Common myeloid progenitor, CD34-positive (primary cell): ENCODE measurements at regions not wholly inside any gene's neighbourhood (a gene's known extent, or its start where the extent isn't known, plus 50 kb on each side); places are given as distances from the start of the nearest gene placed in this dataset.

Experiments used
- CTCF ChIA-PET: fragments of 350-600 bp; sonication (Branson Sonifier 250); formaldehyde crosslinking; loops from one replicate; lab custom pipeline; 2021; ENCODE audit warnings: antibody characterized with exemption; lab: Charles Lee
- POLR2A ChIA-PET: fragments of 350-600 bp; sonication (Branson Sonifier 250); formaldehyde crosslinking; loops from one replicate; lab custom pipeline; 2021; ENCODE audit warnings: antibody characterized with exemption; lab: Charles Lee
- DNase-seq, 3 donors: peaks; one replicate each; pipeline versions ENCODE4 v3.0.0 to v3.0.0-alpha.2; 2013
- H3K27ac ChIP-seq, 2 experiments: 1 replicate in 1 of 2; 2 replicates in 1 of 2; pipeline ENCODE4 v1.7.0; 2013; ENCODE audit warnings: inconsistent platforms in 2 of 2, low read length in 2 of 2, mild to moderate bottlenecking in 2 of 2, low read depth in 1 of 2, moderate library complexity in 1 of 2; ENCODE audit not compliant: severe bottlenecking in 2 of 2, insufficient read depth in 1 of 2, poor library complexity in 1 of 2
- H3K27me3 ChIP-seq, 5 experiments: replicated peaks in 2 of 5; 1 replicate in 3 of 5; 2 replicates in 2 of 5; pipeline versions ENCODE4 v1.6.1 to v1.7.0; 2013; ENCODE audit warnings: low read length in 4 of 5, mild to moderate bottlenecking in 2 of 5, moderate library complexity in 2 of 5, inconsistent platforms in 1 of 5; ENCODE audit not compliant: insufficient read depth in 5 of 5, control insufficient read depth in 4 of 5
- H3K36me3 ChIP-seq, 4 experiments: 1 replicate in 2 of 4; 2 replicates in 2 of 4; pipeline versions ENCODE4 v1.6.1 to v1.7.0; 2013; ENCODE audit warnings: low read length in 3 of 4, control low read depth in 1 of 4, mild to moderate bottlenecking in 1 of 4; ENCODE audit not compliant: control insufficient read depth in 4 of 4, insufficient read depth in 4 of 4
- H3K4me1 ChIP-seq, 4 experiments: 1 replicate in 3 of 4; 2 replicates in 1 of 4; pipeline versions ENCODE4 v1.6.1 to v1.7.1; 2013; ENCODE audit warnings: low read length in 3 of 4, mild to moderate bottlenecking in 3 of 4, control low read depth in 1 of 4, inconsistent platforms in 1 of 4, moderate library complexity in 1 of 4; ENCODE audit not compliant: control insufficient read depth in 4 of 4, insufficient read depth in 4 of 4; ENCODE audit errors: control extremely low read depth in 1 of 4
- H3K4me3 ChIP-seq, 7 experiments: 1 replicate in 4 of 7; 2 replicates in 3 of 7; pipeline versions ENCODE4 v1.5.1 to v1.7.0; 2013; ENCODE audit warnings: mild to moderate bottlenecking in 7 of 7, low read length in 6 of 7, moderate library complexity in 6 of 7, inconsistent platforms in 2 of 7, low read depth in 2 of 7, control low read depth in 1 of 7; ENCODE audit not compliant: insufficient read depth in 4 of 7, control insufficient read depth in 1 of 7; ENCODE audit errors: extremely low read depth in 1 of 7
- H3K9me3 ChIP-seq, 5 experiments: 1 replicate in 4 of 5; 2 replicates in 1 of 5; pipeline versions ENCODE4 v1.6.1 to v1.7.1; 2013; ENCODE audit warnings: low read length in 4 of 5, mild to moderate bottlenecking in 2 of 5, inconsistent platforms in 1 of 5, low read depth in 1 of 5, moderate library complexity in 1 of 5; ENCODE audit not compliant: control insufficient read depth in 4 of 5, insufficient read depth in 2 of 5; ENCODE audit errors: control extremely low read depth in 1 of 5
- WGBS: methylation state at CpG from one replicate; pipeline ENCODE4 v1.1.5; 2013; ENCODE audit not compliant: insufficient coverage; 5-methylcytosine and 5-hydroxymethylcytosine counted together

GRCh38 chr3:187802928-187803259 lies 57.6 kb upstream of the BCL6 start:
- over 99% methylated on average over 9 of the region's 9 CpGs for WGBS
- peaks cover 0 to 6% (median 0%) of the 10 kb centered on the region in 4 experiments for H3K4me1 ChIP-seq
- ChIA-PET CTCF (no interaction called here), POLR2A (no interaction called here)
- H3K4me3 ChIP-seq = no peak overlapping the region
- H3K27ac ChIP-seq = no peak overlapping the region
- H3K27me3 ChIP-seq = no peaks in the 10 kb centered on the region
- H3K36me3 ChIP-seq = no peaks in the 10 kb centered on the region
- H3K9me3 ChIP-seq = peaks cover 0 to 5% (median 0%) of the 10 kb centered on the region in 5 experiments
- DNase-seq = no peak

DNA sequence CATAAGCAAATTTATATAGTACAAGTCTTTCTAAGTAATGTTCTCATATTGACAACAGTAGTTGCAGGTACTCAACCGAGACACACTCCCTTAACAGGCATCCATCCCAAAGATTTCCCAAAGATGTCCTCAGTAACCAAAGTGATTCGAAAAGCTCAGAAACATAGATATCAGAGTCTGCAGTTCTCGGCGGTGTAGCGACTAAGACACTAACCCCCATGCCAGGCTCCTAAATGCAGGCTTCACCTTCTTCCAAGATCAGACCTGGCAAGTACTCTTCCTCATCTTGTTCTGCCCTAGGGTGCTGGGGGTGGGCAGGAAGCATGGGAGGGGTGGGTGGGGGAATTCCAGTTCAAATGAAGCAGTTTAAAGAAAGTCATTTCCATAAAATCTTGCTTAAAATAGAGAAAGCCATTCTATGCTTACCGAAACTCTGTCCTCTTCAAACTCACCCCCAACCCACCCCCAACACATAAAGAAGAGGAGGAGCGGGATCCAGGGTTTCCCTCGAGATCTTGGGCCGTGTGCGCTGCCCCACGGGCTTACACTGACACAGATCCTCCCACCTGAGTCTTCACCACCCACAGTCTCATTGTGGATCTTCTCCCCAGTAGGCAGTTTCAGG lies 59.0 kb upstream of the BCL6 start:
- WGBS = 100% methylated on average over 2 of the region's 11 CpGs
- Histone ChIP-seq H3K27me3 (no peaks in the 10 kb centered on the region), H3K4me3 (no peak overlapping the region), H3K27ac (no peak overlapping the region), H3K36me3 (no peaks in the 10 kb centered on the region), H3K4me1 (peaks cover 0 to 4% (median 0%) of the 10 kb centered on the region in 4 experiments), H3K9me3 (peaks cover 0 to 5% (median 0%) of the 10 kb centered on the region in 5 experiments)
- ChIA-PET POLR2A (no interaction called here), CTCF (no interaction called here)
- DNase-seq = no peak

- Histone ChIP-seq H3K9me3 (peaks cover 0 to 5% (median 0%) of the 10 kb centered on the region in 5 experiments), H3K36me3 (no peaks in the 10 kb centered on the region), H3K4me3 (no peak overlapping the region), H3K27ac (no peak overlapping the region), H3K4me1 (peaks cover 0 to 4% (median 0%) of the 10 kb centered on the region in 4 experiments), H3K27me3 (no peaks in the 10 kb centered on the region)
- 98% methylated on average over 7 of the region's 7 CpGs for WGBS
- no peak for DNase-seq
- CTCF ChIA-PET = no interaction called here
- POLR2A ChIA-PET = no interaction called here
These were observed 59.5 kb upstream of the BCL6 start for GRCh38 chr3:187804745-187805121.

DNA sequence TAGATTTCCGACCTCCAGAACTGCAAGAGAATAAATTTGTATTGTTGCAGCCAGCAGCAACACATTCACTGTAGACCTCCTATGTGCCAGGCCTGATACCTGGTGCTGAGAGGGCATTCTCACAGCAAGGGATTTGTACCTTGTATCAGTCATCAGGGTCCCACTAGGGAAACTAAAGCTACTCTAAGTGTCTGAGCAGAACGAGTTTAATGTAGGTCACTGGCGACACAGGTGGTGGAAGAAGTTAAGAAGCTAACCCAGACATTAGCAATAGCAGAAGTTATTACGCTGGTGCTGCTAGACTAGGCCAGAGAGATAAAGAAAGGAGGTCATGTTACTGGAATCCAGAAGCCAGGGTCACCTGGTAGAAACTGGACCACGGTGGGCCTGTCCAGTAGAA lies 60.5 kb upstream of the BCL6 start:
- DNase-seq = no peak
- Histone ChIP-seq H3K36me3 (no peaks in the 10 kb centered on the region), H3K4me3 (no peak overlapping the region), H3K4me1 (peaks cover 0 to 4% (median 0%) of the 10 kb centered on the region in 4 experiments), H3K27ac (no peak overlapping the region), H3K9me3 (peaks cover 0 to 5% (median 0%) of the 10 kb centered on the region in 5 experiments), H3K27me3 (no peaks in the 10 kb centered on the region)
- ChIA-PET CTCF (no interaction called here), POLR2A (no interaction called here)
- WGBS = 98% methylated on average over 5 of the region's 5 CpGs

DNA sequence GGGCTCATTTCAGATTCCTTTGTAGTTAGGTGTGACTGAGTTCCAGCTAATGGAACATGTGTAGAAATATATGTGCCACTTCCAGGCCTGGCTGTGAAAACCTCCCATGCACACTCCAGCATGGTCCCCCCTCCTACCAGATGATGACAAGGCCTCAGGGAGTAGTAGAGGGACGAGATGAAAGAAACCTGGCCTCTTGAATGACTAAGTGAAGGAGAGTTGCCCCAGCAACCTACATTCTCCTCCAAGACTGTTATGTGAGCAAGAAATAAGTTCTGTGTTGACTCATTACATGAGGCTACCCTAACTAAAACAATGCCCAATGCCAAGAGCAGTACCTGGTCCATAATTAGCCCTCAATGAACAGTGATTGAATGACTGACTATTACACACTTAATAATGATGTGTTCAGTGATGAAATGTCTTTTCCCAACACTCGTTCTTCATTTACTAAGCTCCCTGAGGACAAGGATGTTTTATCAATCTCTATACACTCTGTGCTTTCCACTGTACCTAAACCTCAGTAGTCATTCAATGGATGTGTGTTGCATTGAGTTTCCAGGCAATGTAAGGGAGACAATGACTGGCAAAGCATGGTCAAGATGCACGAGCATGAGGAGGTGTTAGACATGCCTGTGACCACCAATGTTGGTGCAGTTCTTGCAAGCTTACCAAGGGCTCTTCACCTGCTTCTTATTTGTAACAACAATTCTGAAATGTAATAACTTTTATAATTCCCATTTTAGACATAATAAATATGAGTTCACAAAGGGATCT lies 62.0 kb upstream of the BCL6 start:
- ChIA-PET POLR2A (no interaction called here), CTCF (interaction anchor here (1.1 kb wide), 1 partner anchor 7 kb away, joined by 4 read pairs; no protein-coding TSS in a partner anchor)
- WGBS = 100% methylated on average over 1 of the region's 3 CpGs

GRCh38 chr3:187808527-187808895 lies 63.2 kb upstream of the BCL6 start:
- no peaks in the 10 kb centered on the region for H3K4me1 ChIP-seq
- POLR2A ChIA-PET = no interaction called here
- DNase-seq = no peak
- no peaks in the 10 kb centered on the region for H3K36me3 ChIP-seq
- no peaks in the 10 kb centered on the region for H3K27me3 ChIP-seq
- peak overlapping the region in 1 of 7 experiments; percentile 9 for H3K4me3 ChIP-seq
- no peak overlapping the region for H3K27ac ChIP-seq
- H3K9me3 ChIP-seq = peaks cover 0 to 5% (median 0%) of the 10 kb centered on the region in 5 experiments
- CTCF ChIA-PET = no interaction called here
- WGBS = 96% methylated on average over 3 of the region's 3 CpGs

More for the DNA sequence above, 62.0 kb upstream of the BCL6 start:
- no peaks in the 10 kb centered on the region for H3K4me1 ChIP-seq
- H3K9me3 ChIP-seq = peaks cover 0 to 5% (median 0%) of the 10 kb centered on the region in 5 experiments
- H3K27ac ChIP-seq = no peak overlapping the region
- H3K36me3 ChIP-seq = no peaks in the 10 kb centered on the region
- no peak overlapping the region for H3K4me3 ChIP-seq
- no peaks in the 10 kb centered on the region for H3K27me3 ChIP-seq
- DNase-seq = no peak

DNA sequence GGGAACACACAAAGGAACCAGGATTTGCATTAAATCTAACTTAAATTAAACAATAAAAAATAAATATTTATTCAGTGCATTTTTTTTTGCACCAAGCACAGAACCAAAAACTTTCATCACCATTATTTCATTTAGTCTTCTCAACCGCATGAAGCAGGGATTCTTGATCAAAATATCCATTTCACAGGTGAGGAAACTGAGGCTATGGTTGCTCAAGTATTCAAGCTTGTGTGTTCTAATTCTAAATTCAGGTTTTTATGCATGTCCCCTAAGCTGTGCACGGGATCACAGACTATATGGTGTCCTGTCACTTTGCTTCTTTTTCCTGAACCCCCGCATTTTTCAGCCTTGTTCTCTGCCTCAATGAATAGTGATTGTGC lies 64.3 kb upstream of the BCL6 start:
- no peak for DNase-seq
- CTCF ChIA-PET = interaction anchor here (0.8 kb wide), 1 partner anchor 11 kb away, joined by 3 read pairs; no protein-coding TSS in a partner anchor
- peaks cover 0 to 5% (median 0%) of the 10 kb centered on the region in 5 experiments for H3K9me3 ChIP-seq
- no peak overlapping the region for H3K4me3 ChIP-seq
- no peaks in the 10 kb centered on the region for H3K27me3 ChIP-seq
- no peak overlapping the region for H3K27ac ChIP-seq
- 100% methylated on average over 3 of the region's 3 CpGs for WGBS
- H3K36me3 ChIP-seq = no peaks in the 10 kb centered on the region
- POLR2A ChIA-PET = no interaction called here
- H3K4me1 ChIP-seq = no peaks in the 10 kb centered on the region
